MM.1S (cell line): ENCODE measurements at regions not wholly inside any gene's neighbourhood (a gene's known extent, or its start where the extent isn't known, plus 50 kb on each side); places are given as distances from the start of the nearest gene placed in this dataset.

Source experiments
- DNase-seq: peaks from one replicate; pipeline ENCODE4 v3.0.0-alpha.2; 2015
- H2AFZ ChIP-seq: fragments of 300-600 bp; sonication (generic); 2 replicates; pipeline ENCODE4 v1.6.0; 2016; ENCODE audit warnings: antibody characterized with exemption, low read length
- H3F3A ChIP-seq: fragments of 300-600 bp; sonication (generic); 2 replicates; pipeline ENCODE4 v1.6.1; 2016; ENCODE audit warnings: mild to moderate bottlenecking, antibody characterized with exemption, low read length, moderate library complexity, mixed read lengths; ENCODE audit not compliant: insufficient read depth
- H3K27ac ChIP-seq: fragments of 300-600 bp; sonication (generic); 2 replicates; pipeline ENCODE4 v1.5.1; 2016; ENCODE audit warnings: mild to moderate bottlenecking, low read length
- H3K27me3 ChIP-seq: fragments of 300-600 bp; sonication (generic); replicated peaks from 2 replicates; pipeline ENCODE4 v1.6.0; 2016; ENCODE audit warnings: low read length; ENCODE audit not compliant: insufficient read depth
- H3K36me3 ChIP-seq: fragments of 300-600 bp; sonication (generic); replicated peaks from 2 replicates; pipeline ENCODE4 v1.6.1; 2016; ENCODE audit warnings: mild to moderate bottlenecking, low read length, mixed read lengths; ENCODE audit not compliant: insufficient read depth
- H3K4me1 ChIP-seq: fragments of 300-600 bp; sonication (generic); 2 replicates; pipeline ENCODE4 v1.6.1; 2016; ENCODE audit warnings: low read length, mixed read lengths
- H3K4me2 ChIP-seq: fragments of 300-600 bp; sonication (generic); 2 replicates; pipeline ENCODE4 v1.6.0; 2016; ENCODE audit warnings: low read depth, low read length
- H3K4me3 ChIP-seq: fragments of 300-600 bp; sonication (generic); 2 replicates; pipeline ENCODE4 v1.5.1; 2016; ENCODE audit warnings: low read length, mixed read lengths
- H3K79me2 ChIP-seq: fragments of 300-600 bp; sonication (generic); 2 replicates; pipeline ENCODE4 v1.6.1; 2016; ENCODE audit warnings: mixed run types, low read length, mixed read lengths
- H3K9ac ChIP-seq: fragments of 300-600 bp; sonication (generic); 2 replicates; pipeline ENCODE4 v1.6.1; 2016; ENCODE audit warnings: low read length, mixed read lengths
- H3K9me2 ChIP-seq: fragments of 300-600 bp; sonication (generic); replicated peaks from 2 replicates; pipeline ENCODE4 v1.6.1; 2016; ENCODE audit warnings: mild to moderate bottlenecking, low read length, mixed read lengths; ENCODE audit not compliant: insufficient read depth
- H3K9me3 ChIP-seq: fragments of 300-600 bp; sonication (generic); replicated peaks from 2 replicates; pipeline ENCODE4 v1.6.1; 2016; ENCODE audit warnings: mild to moderate bottlenecking, low read length, mixed read lengths; ENCODE audit not compliant: insufficient read depth
- H4K20me1 ChIP-seq: fragments of 300-600 bp; sonication (generic); 2 replicates; pipeline ENCODE4 v1.6.1; 2016; ENCODE audit warnings: mild to moderate bottlenecking, low read length, moderate library complexity, mixed read lengths; ENCODE audit not compliant: insufficient read depth
- EZH2 ChIP-seq: fragments of 300-600 bp; sonication (generic); optimal IDR thresholded peaks from 2 replicates; pipeline ENCODE3; 2017; ENCODE audit warnings: low read depth, mild to moderate bottlenecking, antibody characterized with exemption, low read length, mixed read lengths
- EZH2phosphoT487 ChIP-seq: fragments of 300-600 bp; sonication (generic); IDR thresholded peaks from 2 replicates; pipeline ENCODE4 v1.6.1; 2018; ENCODE audit warnings: antibody characterized with exemption, low read length
- TF ChIP-seq, protein P1 (sequence below): fragments of 300-600 bp; sonication (generic); IDR thresholded peaks from 2 replicates; pipeline ENCODE4 v1.5.1; 2016; ENCODE audit warnings: antibody characterized with exemption, low read length, mixed read lengths

DNA sequence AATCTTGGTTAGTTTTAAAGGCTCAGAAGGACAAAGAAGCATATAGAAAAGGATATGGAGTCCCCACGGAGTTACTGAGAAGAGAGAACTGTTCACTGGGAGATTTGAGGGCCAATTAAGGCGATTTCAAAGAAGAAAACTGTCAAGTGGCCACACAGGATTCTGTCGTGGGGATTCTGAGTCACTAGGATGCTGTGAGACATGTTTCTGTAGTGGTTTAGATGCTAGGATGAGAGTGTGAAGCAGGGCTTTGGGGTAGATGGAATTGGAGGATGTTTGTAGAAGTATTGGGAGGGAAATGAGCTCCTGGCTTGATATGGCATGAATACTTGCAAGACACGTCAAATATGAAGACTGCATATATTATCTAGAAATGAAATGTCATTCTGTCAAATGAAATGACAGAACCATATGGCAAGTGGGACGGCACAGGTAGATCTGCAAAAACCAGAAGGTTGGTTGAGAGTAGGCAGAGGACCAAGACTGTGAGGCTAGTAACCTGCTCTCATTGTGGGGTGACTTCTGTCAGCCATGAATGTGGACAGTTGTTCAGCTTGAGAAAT lies 136.3 kb upstream of the SPRY4 start:
- H3K36me3 ChIP-seq: no peaks in the 10 kb centered on the region
- DNase-seq: no peak

DNA sequence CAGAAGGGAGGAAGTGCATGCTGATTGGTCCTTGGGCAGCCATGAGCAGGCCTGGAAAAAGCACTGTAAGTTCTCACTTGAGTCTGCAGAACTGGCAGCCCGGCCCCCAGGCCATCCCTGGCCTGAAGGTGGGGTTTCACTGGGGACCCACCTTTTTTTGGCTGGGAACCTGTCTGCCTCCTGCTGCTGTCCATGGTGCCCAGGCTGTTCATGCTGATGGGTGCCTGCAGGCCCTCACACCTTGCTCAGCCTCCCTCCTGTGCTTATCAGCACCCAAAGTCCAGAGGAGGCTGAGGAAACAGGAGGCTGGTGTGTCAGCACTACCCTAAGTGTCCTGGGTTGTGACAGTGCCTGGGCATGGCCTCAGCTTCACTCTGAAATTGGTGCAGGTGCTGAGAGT lies 134.4 kb upstream of the SPRY4 start:
- no peaks in the 10 kb centered on the region for H4K20me1 ChIP-seq
- no peak overlapping the region for H3K27ac ChIP-seq
- TF ChIP-seq EZH2phosphoT487 (no peak), EZH2 (no peak)
- TF ChIP-seq, protein P1, sequence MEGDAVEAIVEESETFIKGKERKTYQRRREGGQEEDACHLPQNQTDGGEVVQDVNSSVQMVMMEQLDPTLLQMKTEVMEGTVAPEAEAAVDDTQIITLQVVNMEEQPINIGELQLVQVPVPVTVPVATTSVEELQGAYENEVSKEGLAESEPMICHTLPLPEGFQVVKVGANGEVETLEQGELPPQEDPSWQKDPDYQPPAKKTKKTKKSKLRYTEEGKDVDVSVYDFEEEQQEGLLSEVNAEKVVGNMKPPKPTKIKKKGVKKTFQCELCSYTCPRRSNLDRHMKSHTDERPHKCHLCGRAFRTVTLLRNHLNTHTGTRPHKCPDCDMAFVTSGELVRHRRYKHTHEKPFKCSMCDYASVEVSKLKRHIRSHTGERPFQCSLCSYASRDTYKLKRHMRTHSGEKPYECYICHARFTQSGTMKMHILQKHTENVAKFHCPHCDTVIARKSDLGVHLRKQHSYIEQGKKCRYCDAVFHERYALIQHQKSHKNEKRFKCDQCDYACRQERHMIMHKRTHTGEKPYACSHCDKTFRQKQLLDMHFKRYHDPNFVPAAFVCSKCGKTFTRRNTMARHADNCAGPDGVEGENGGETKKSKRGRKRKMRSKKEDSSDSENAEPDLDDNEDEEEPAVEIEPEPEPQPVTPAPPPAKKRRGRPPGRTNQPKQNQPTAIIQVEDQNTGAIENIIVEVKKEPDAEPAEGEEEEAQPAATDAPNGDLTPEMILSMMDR: no peak
- no peak overlapping the region for H3K9ac ChIP-seq
- H3K79me2 ChIP-seq: no peaks in the 10 kb centered on the region
- no peak overlapping the region for H3K4me3 ChIP-seq
- H3K36me3 ChIP-seq: no peaks in the 10 kb centered on the region
- no peaks in the 10 kb centered on the region for H3K9me3 ChIP-seq
- no peaks in the 10 kb centered on the region for H3K27me3 ChIP-seq
- no peaks in the 10 kb centered on the region for H3F3A ChIP-seq
- H2AFZ ChIP-seq: no peak overlapping the region
- no peaks in the 10 kb centered on the region for H3K4me1 ChIP-seq
- no peak for DNase-seq
- H3K4me2 ChIP-seq: no peak overlapping the region
- no peaks in the 10 kb centered on the region for H3K9me2 ChIP-seq

More for the DNA sequence above, 136.3 kb upstream of the SPRY4 start:
- TF ChIP-seq EZH2phosphoT487 (no peak), EZH2 (no peak)
- TF ChIP-seq, protein P1: no peak
- Histone ChIP-seq H4K20me1 (no peaks in the 10 kb centered on the region), H3K9me3 (no peaks in the 10 kb centered on the region), H3K4me3 (no peak overlapping the region), H3K9ac (no peak overlapping the region), H3K4me1 (no peaks in the 10 kb centered on the region), H3K79me2 (no peaks in the 10 kb centered on the region), H3K4me2 (no peak overlapping the region), H2AFZ (no peak overlapping the region), H3F3A (no peaks in the 10 kb centered on the region), H3K27ac (no peak overlapping the region), H3K9me2 (no peaks in the 10 kb centered on the region), H3K27me3 (no peaks in the 10 kb centered on the region)

DNA sequence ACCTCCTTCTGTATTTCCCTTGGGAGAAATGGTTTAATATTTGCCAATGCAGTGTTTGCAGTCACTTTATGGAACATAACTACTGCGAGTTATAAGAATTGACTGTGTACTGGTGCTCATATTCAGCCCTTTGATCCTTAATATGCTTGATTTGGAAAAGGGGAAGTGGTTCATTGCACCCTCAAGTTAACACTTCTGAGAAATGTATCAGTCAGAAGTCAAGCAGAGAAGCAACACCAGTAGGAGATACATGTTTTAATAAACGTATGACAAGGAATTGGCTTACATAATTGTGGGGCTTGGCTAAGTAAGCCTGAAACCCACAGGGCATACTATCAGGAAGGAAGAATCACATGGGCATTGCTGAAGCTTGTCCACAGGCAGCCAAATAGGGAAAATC lies 131.0 kb upstream of the SPRY4 start:
- no peak for DNase-seq
- no peak overlapping the region for H2AFZ ChIP-seq
- H3K4me2 ChIP-seq: no peak overlapping the region
- no peaks in the 10 kb centered on the region for H3F3A ChIP-seq
- H4K20me1 ChIP-seq: no peaks in the 10 kb centered on the region
- no peaks in the 10 kb centered on the region for H3K79me2 ChIP-seq
- no peaks in the 10 kb centered on the region for H3K9me3 ChIP-seq
- no peaks in the 10 kb centered on the region for H3K27me3 ChIP-seq
- H3K9me2 ChIP-seq: no peaks in the 10 kb centered on the region
- H3K9ac ChIP-seq: no peak overlapping the region
- no peaks in the 10 kb centered on the region for H3K36me3 ChIP-seq
- H3K4me3 ChIP-seq: no peak overlapping the region
- H3K4me1 ChIP-seq: no peaks in the 10 kb centered on the region
- TF ChIP-seq EZH2phosphoT487 (no peak), EZH2 (no peak)
- TF ChIP-seq, protein P1: no peak
- no peak overlapping the region for H3K27ac ChIP-seq
